HL-60 (cell line): ENCODE measurements at regions not wholly inside any gene's neighbourhood (a gene's known extent, or its start where the extent isn't known, plus 50 kb on each side); places are given as distances from the start of the nearest gene placed in this dataset.

Experiments
- DNase-seq, 2 experiments: peaks; one replicate each; pipeline ENCODE4 v3.0.0-alpha.2; 2010 to 2020; ENCODE audit warnings: low read depth in 1 of 2, low spot score in 1 of 2
- H3K27ac ChIP-seq: fragments of 250-450 bp; sonication (Bioruptor Pico); replicated peaks from 2 replicates; pipeline ENCODE4 v1.5.1; 2020; ENCODE audit warnings: mild to moderate bottlenecking, moderate library complexity
- H3K27me3 ChIP-seq: fragments of 250-450 bp; sonication (Bioruptor Pico); 2 replicates; pipeline ENCODE4 v1.5.1; 2021; ENCODE audit warnings: mild to moderate bottlenecking, moderate library complexity; ENCODE audit not compliant: insufficient read depth, poor library complexity, severe bottlenecking
- H3K4me3 ChIP-seq: replicated peaks from 2 replicates; pipeline ENCODE4 v1.5.1; 2011; ENCODE audit warnings: mild to moderate bottlenecking, control low read depth, low read length; ENCODE audit not compliant: insufficient read depth
- GABPA ChIP-seq: IDR thresholded peaks from 2 replicates; pipeline ENCODE4 v1.6.1; 2012; ENCODE audit warnings: low read depth
- POLR2AphosphoS5 ChIP-seq: IDR thresholded peaks from 2 replicates; pipeline ENCODE4 v1.6.1; 2012; ENCODE audit warnings: low read depth
- SPI1 ChIP-seq: IDR thresholded peaks from 2 replicates; pipeline ENCODE4 v1.6.1; 2012; ENCODE audit warnings: low read depth, mild to moderate bottlenecking, borderline replicate concordance
- TF ChIP-seq, protein P1 (sequence below): IDR thresholded peaks from 2 replicates; pipeline ENCODE4 v1.6.1; 2012; ENCODE audit warnings: low read depth; ENCODE audit not compliant: insufficient replicate concordance
- TF ChIP-seq, protein P2 (sequence below): IDR thresholded peaks from one replicate; pipeline ENCODE4 v1.5.1; 2011; ENCODE audit warnings: low read length, control low read depth, inconsistent platforms; ENCODE audit not compliant: insufficient read depth

DNA sequence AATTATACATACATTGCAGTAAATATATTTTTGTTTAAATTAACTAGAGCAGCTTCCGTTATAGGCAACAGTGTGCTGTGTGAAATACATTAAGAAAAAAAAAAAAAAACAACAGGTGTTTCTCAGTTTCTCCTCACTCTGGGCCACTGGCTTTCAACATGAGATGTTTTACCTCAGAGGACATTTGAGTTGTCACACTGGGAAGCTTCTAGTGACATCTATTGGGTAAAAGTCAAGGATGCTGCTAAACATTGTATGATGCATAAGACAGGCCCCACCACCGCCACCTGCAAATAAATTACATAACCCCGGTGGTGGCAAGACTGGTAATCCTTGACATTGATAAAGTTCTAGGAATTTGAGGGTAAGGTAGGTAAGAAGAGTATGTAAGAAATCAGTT lies 1512.2 kb downstream of the C4orf33 start:
- TF ChIP-seq POLR2AphosphoS5, result no peak
- TF ChIP-seq, protein P1, sequence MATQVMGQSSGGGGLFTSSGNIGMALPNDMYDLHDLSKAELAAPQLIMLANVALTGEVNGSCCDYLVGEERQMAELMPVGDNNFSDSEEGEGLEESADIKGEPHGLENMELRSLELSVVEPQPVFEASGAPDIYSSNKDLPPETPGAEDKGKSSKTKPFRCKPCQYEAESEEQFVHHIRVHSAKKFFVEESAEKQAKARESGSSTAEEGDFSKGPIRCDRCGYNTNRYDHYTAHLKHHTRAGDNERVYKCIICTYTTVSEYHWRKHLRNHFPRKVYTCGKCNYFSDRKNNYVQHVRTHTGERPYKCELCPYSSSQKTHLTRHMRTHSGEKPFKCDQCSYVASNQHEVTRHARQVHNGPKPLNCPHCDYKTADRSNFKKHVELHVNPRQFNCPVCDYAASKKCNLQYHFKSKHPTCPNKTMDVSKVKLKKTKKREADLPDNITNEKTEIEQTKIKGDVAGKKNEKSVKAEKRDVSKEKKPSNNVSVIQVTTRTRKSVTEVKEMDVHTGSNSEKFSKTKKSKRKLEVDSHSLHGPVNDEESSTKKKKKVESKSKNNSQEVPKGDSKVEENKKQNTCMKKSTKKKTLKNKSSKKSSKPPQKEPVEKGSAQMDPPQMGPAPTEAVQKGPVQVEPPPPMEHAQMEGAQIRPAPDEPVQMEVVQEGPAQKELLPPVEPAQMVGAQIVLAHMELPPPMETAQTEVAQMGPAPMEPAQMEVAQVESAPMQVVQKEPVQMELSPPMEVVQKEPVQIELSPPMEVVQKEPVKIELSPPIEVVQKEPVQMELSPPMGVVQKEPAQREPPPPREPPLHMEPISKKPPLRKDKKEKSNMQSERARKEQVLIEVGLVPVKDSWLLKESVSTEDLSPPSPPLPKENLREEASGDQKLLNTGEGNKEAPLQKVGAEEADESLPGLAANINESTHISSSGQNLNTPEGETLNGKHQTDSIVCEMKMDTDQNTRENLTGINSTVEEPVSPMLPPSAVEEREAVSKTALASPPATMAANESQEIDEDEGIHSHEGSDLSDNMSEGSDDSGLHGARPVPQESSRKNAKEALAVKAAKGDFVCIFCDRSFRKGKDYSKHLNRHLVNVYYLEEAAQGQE, result no peak
- no peak for TF ChIP-seq GABPA
- TF ChIP-seq, protein P2, sequence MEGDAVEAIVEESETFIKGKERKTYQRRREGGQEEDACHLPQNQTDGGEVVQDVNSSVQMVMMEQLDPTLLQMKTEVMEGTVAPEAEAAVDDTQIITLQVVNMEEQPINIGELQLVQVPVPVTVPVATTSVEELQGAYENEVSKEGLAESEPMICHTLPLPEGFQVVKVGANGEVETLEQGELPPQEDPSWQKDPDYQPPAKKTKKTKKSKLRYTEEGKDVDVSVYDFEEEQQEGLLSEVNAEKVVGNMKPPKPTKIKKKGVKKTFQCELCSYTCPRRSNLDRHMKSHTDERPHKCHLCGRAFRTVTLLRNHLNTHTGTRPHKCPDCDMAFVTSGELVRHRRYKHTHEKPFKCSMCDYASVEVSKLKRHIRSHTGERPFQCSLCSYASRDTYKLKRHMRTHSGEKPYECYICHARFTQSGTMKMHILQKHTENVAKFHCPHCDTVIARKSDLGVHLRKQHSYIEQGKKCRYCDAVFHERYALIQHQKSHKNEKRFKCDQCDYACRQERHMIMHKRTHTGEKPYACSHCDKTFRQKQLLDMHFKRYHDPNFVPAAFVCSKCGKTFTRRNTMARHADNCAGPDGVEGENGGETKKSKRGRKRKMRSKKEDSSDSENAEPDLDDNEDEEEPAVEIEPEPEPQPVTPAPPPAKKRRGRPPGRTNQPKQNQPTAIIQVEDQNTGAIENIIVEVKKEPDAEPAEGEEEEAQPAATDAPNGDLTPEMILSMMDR, result no peak
- no peaks in the 10 kb centered on the region for H3K27me3 ChIP-seq
- no peak overlapping the region for H3K4me3 ChIP-seq
- DNase-seq, result no peak
- H3K27ac ChIP-seq, result no peak overlapping the region

DNA sequence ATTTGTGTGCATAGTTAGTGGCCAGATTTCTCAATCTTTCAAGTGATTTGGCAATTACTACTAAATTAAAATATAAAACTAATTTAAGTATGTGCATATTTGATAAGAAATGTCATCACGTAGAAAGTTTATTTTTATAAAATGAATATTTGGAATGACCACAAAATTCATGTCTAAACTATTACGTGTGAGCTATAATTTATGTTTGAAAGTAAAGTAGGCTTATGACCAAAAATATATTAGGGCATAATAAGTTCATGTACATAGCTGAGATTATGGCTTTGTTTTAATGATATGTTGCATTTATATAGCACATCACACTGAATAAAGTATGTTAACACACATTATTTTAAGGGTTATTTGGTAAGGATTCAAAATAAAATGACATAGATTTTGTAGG lies 1532.6 kb downstream of the C4orf33 start:
- Histone ChIP-seq H3K27me3 (no peaks in the 10 kb centered on the region), H3K4me3 (no peak overlapping the region), H3K27ac (no peak overlapping the region)
- TF ChIP-seq, protein P1, result no peak
- TF ChIP-seq SPI1 (no peak), GABPA (no peak), POLR2AphosphoS5 (no peak)
- TF ChIP-seq, protein P2, result no peak
- no peak for DNase-seq

DNA sequence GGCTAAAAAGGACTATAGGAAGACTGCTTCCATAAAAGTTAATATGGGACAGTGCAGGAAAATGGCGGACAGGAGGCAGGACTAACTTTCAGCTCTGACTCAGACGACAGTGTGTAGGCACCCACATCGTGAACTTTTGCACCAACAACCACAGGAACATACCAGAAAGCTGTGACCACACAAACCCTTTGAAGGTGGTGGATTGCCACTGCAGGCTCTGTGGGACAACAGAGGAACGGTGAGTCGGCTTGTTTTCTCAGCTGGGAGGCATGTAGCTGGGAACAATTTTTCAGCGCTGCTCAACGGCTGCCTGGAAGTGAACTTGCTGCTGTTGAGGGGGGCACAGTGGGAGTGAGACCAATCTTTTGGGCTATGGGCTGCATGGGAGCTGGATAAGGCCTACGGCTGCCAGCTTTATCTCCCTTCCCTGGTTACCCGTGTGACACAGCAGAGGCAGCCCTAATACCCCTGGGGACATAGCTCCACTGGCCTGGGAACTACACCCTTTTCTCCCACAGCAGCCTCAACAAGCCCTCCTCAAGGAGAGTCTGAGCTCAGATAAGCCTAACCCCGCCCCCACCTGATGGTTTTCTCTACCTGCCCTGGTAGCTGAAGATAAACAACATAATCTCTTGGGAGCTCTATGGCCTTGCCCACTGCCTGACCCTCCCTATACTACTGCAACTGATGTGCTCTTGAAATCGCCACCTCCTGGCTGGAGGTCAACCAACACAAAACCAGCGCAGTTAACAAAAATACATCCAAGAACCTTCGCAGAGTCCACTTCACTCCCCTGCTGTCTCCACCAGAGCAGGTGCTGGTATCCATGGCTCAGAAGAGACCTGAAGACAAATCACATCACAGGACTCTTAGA lies 1537.0 kb downstream of the C4orf33 start:
- TF ChIP-seq, protein P2, result no peak
- TF ChIP-seq, protein P1, result no peak
- TF ChIP-seq GABPA (no peak), POLR2AphosphoS5 (no peak), SPI1 (no peak)
- H3K4me3 ChIP-seq, result no peak overlapping the region
- H3K27ac ChIP-seq, result no peak overlapping the region
- no peak for DNase-seq
- H3K27me3 ChIP-seq, result no peaks in the 10 kb centered on the region
